GM23248 (cell line): ENCODE measurements at regions not wholly inside any gene's neighbourhood (a gene's known extent, or its start where the extent isn't known, plus 50 kb on each side); places are given as distances from the start of the nearest gene placed in this dataset.

Source experiments
- EZH2 ChIP-seq: fragments of 200-600 bp; sonication (generic); IDR thresholded peaks from 2 replicates; pipeline ENCODE4 v1.6.1; 2018; ENCODE audit warnings: antibody characterized with exemption, mild to moderate bottlenecking; ENCODE audit not compliant: insufficient read depth, poor library complexity, severe bottlenecking
- EZH2phosphoT487 ChIP-seq: fragments of 200-600 bp; sonication (generic); IDR thresholded peaks from 2 replicates; pipeline ENCODE4 v1.6.1; 2018; ENCODE audit warnings: antibody characterized with exemption, moderate library complexity, mild to moderate bottlenecking, low read depth; ENCODE audit not compliant: insufficient read depth

- TF ChIP-seq EZH2phosphoT487 (no peak), EZH2 (no peak)
Measured at GRCh38 chr6:113690281-113691259, 166.6 kb upstream of the MARCKS start.
